ENCODE measurements at regions not wholly inside any gene's neighbourhood (a gene's known extent, or its start where the extent isn't known, plus 50 kb on each side); places are given as distances from the start of the nearest gene placed in this dataset.

DNA sequence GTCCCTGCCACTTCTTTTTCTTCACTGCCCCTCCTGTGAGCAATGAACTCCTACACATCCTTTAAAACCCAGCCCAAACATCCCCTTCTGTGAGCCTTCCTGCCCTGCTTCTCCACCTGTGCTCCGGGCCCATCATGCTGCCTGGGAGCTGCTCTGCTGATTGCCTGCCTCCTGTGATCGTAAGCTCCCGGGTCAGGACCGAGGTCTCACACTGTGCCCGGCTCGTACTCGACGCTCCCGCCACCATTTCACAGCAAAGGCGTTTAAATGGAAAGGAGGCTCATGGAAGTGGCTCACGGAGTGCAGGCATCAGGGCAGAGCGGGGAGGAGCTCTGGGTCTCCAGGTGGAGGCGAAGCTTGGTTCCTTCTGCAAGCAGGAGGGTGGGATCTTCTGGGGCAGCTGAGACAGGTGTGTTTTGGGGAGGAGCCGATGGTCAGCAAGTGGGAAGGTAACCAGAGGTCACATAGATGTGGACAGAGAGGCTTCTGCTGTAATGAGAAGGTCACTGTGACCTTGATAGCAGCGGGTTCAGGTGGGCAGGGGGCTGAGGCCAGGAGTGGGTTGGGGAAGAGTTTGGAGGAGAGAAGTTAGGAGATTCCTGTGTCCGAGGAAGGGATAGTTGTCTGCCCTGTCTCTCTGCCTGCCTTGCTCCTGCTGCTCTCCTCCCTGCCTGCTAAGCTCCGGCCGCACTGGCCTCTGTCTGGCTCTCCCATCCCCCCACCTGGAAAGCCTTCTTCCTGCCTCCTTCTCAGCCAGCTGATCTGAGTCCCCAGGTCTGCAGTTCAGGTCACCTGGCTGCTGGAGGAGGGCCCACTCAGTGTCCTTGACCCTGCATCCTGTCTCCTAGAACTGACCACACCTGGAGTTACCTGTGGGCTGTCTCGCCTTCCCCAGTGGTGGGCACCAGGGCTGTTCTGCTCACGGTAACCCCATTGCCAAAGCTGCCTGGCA, 52.7 kb upstream of the FRMD1 start:
- H3K9me3 ChIP-seq, result no peaks in the 10 kb centered on the region
- no peaks in the 10 kb centered on the region for H3K36me3 Mint-ChIP-seq
- ATAC-seq (replicated peaks in 1 of 4), result no peak
- H3K27me3 ChIP-seq (replicated peaks in 1 of 2; ENCODE audit: control insufficient read depth in 2 of 2, extremely low read depth in 1 of 2, insufficient read depth in 2 of 2, low read length in 1 of 2), result peaks cover 3 to 58% of the 10 kb centered on the region in 2 experiments
- H3K27ac Mint-ChIP-seq, result no peak overlapping the region
- H3K4me3 ChIP-seq (ENCODE audit: control insufficient read depth in 1 of 2, extremely low read depth in 1 of 2, low read length in 1 of 2), result no peak overlapping the region
- no peaks in the 10 kb centered on the region for H3K4me1 ChIP-seq (ENCODE audit: control insufficient read depth in 1 of 2, extremely low read depth in 1 of 2, insufficient read depth in 2 of 2, low read length in 2 of 2)
- H3K36me3 ChIP-seq (ENCODE audit: control insufficient read depth in 2 of 2, extremely low read depth in 1 of 2, insufficient read depth in 1 of 2, low read length in 1 of 2), result no peaks in the 10 kb centered on the region
- peaks cover 11 to 17% of the 10 kb centered on the region in 2 donors for H3K27me3 Mint-ChIP-seq
- no peak overlapping the region for H3K27ac ChIP-seq (ENCODE audit: low read length)
- H3K9me3 Mint-ChIP-seq, result no peaks in the 10 kb centered on the region
- H3K4me1 Mint-ChIP-seq, result no peaks in the 10 kb centered on the region
- CTCF ChIA-PET, result no interaction called here
- DNase-seq, result no peak
- POLR2A ChIA-PET, result no interaction called here
- 69% methylated on average over 18 of the region's 20 CpGs for WGBS (ENCODE audit: insufficient coverage)
- H3K4me3 Mint-ChIP-seq, result no peak overlapping the region

- no peak for ATAC-seq (replicated peaks in 1 of 4)
- no peak for DNase-seq
- H3K27ac ChIP-seq (ENCODE audit: low read length), result no peak overlapping the region
- no peak overlapping the region for H3K4me3 ChIP-seq (ENCODE audit: control insufficient read depth in 1 of 2, extremely low read depth in 1 of 2, low read length in 1 of 2)
- POLR2A ChIA-PET, result no interaction called here
- no peaks in the 10 kb centered on the region for H3K4me1 Mint-ChIP-seq
- no peaks in the 10 kb centered on the region for H3K9me3 Mint-ChIP-seq
- CTCF ChIA-PET, result no interaction called here
- H3K27ac Mint-ChIP-seq, result no peak overlapping the region
- H3K4me3 Mint-ChIP-seq, result no peak overlapping the region
- H3K27me3 Mint-ChIP-seq, result peaks cover 17 to 18% of the 10 kb centered on the region in 2 donors
- no peaks in the 10 kb centered on the region for H3K36me3 Mint-ChIP-seq
- no peaks in the 10 kb centered on the region for H3K4me1 ChIP-seq (ENCODE audit: control insufficient read depth in 1 of 2, extremely low read depth in 1 of 2, insufficient read depth in 2 of 2, low read length in 2 of 2)
- no peaks in the 10 kb centered on the region for H3K36me3 ChIP-seq (ENCODE audit: control insufficient read depth in 2 of 2, extremely low read depth in 1 of 2, insufficient read depth in 1 of 2, low read length in 1 of 2)
- H3K27me3 ChIP-seq (replicated peaks in 1 of 2; ENCODE audit: control insufficient read depth in 2 of 2, extremely low read depth in 1 of 2, insufficient read depth in 2 of 2, low read length in 1 of 2), result peaks cover 3 to 63% of the 10 kb centered on the region in 2 experiments
- 78% methylated on average over 11 of the region's 14 CpGs for WGBS (ENCODE audit: insufficient coverage)
- H3K9me3 ChIP-seq, result no peaks in the 10 kb centered on the region
These were observed 51.8 kb upstream of the FRMD1 start for GRCh38 chr6:168130697-168131371.

GRCh38 chr6:168130168-168130696, 51.2 kb upstream of the FRMD1 start:
- ATAC-seq (replicated peaks in 1 of 4) (no peak), DNase-seq (no peak)
- H3K9me3 Mint-ChIP-seq, result no peaks in the 10 kb centered on the region
- Histone ChIP-seq H3K4me1 (ENCODE audit: control insufficient read depth in 1 of 2, extremely low read depth in 1 of 2, insufficient read depth in 2 of 2, low read length in 2 of 2) (no peaks in the 10 kb centered on the region), H3K27me3 (replicated peaks in 1 of 2; ENCODE audit: control insufficient read depth in 2 of 2, extremely low read depth in 1 of 2, insufficient read depth in 2 of 2, low read length in 1 of 2) (peaks cover 3 to 68% of the 10 kb centered on the region in 2 experiments), H3K9me3 (no peaks in the 10 kb centered on the region), H3K4me3 (ENCODE audit: control insufficient read depth in 1 of 2, extremely low read depth in 1 of 2, low read length in 1 of 2) (no peak overlapping the region), H3K27ac (ENCODE audit: low read length) (no peak overlapping the region), H3K36me3 (ENCODE audit: control insufficient read depth in 2 of 2, extremely low read depth in 1 of 2, insufficient read depth in 1 of 2, low read length in 1 of 2) (no peaks in the 10 kb centered on the region)
- H3K27me3 Mint-ChIP-seq, result peaks cover 17 to 18% of the 10 kb centered on the region in 2 donors
- WGBS (ENCODE audit: insufficient coverage), result 92% methylated on average over 16 of the region's 18 CpGs
- POLR2A ChIA-PET, result interaction anchor here in 1 of 2 donors (0.7 kb wide), 1 partner anchor 50 kb away, joined by 3 read pairs; no protein-coding TSS in a partner anchor
- no peak overlapping the region for H3K27ac Mint-ChIP-seq
- H3K4me3 Mint-ChIP-seq, result no peak overlapping the region
- no peaks in the 10 kb centered on the region for H3K36me3 Mint-ChIP-seq
- CTCF ChIA-PET, result no interaction called here
- no peaks in the 10 kb centered on the region for H3K4me1 Mint-ChIP-seq

DNA sequence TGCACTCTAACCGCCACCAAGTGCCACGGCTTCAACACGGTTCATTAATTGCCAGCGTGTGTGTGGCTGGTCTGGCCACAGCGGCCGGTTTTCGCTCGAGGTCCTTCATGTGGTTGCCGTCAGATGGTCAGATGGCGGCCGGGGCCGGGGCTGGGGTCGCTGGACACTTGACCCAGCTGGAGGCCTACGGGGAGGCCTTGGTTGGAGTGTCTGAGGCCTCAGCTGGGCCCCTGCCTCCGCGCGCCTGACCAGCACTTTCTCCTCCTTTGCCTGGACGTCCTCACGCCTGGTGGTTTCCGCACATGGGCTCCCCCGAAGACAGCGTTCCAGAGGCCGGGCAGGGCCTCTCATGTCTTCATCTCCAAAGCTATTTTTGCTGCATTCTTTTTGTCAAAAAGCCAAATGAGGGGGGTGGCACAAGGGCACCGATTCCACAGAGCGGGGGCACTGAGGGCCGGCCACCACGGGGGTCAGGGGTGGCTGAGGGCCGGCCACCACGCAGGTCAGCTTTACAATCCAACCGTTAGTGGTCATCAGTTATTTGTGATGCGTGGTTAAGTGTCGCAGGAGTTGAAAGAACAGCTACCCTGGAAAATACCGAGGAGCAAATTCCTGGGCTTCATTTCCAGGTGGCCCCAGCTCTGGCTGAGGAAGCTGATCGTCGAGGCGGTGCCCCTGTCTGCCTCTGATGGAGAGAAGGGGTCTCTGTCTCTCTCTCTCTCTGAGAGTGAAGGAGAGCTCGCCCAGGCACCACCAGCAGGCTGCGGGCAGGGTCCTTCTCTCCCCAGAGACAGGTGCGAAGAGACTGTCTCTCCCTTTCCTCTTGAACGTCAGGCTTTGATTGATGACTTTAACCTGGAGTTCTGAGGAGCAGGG, 50.5 kb upstream of the FRMD1 start:
- CTCF ChIA-PET, result no interaction called here
- ATAC-seq (replicated peaks in 1 of 4) (no peak), DNase-seq (no peak)
- Mint-ChIP-seq H3K36me3 (no peaks in the 10 kb centered on the region), H3K27ac (no peak overlapping the region), H3K27me3 (peaks cover 13 to 15% of the 10 kb centered on the region in 2 donors), H3K4me3 (no peak overlapping the region), H3K9me3 (no peaks in the 10 kb centered on the region), H3K4me1 (no peaks in the 10 kb centered on the region)
- H3K4me1 ChIP-seq (ENCODE audit: control insufficient read depth in 1 of 2, extremely low read depth in 1 of 2, insufficient read depth in 2 of 2, low read length in 2 of 2), result no peaks in the 10 kb centered on the region
- H3K36me3 ChIP-seq (ENCODE audit: control insufficient read depth in 2 of 2, extremely low read depth in 1 of 2, insufficient read depth in 1 of 2, low read length in 1 of 2), result no peaks in the 10 kb centered on the region
- no peak overlapping the region for H3K27ac ChIP-seq (ENCODE audit: low read length)
- H3K27me3 ChIP-seq (replicated peaks in 1 of 2; ENCODE audit: control insufficient read depth in 2 of 2, extremely low read depth in 1 of 2, insufficient read depth in 2 of 2, low read length in 1 of 2), result peaks cover 3 to 70% of the 10 kb centered on the region in 2 experiments
- WGBS (ENCODE audit: insufficient coverage), result 85% methylated on average over 33 of the region's 40 CpGs
- no peaks in the 10 kb centered on the region for H3K9me3 ChIP-seq
- POLR2A ChIA-PET, result interaction anchor here in 1 of 2 donors (0.7 kb wide), 1 partner anchor 51 kb away, joined by 3 read pairs; no protein-coding TSS in a partner anchor
- H3K4me3 ChIP-seq (ENCODE audit: control insufficient read depth in 1 of 2, extremely low read depth in 1 of 2, low read length in 1 of 2), result no peak overlapping the region

DNA sequence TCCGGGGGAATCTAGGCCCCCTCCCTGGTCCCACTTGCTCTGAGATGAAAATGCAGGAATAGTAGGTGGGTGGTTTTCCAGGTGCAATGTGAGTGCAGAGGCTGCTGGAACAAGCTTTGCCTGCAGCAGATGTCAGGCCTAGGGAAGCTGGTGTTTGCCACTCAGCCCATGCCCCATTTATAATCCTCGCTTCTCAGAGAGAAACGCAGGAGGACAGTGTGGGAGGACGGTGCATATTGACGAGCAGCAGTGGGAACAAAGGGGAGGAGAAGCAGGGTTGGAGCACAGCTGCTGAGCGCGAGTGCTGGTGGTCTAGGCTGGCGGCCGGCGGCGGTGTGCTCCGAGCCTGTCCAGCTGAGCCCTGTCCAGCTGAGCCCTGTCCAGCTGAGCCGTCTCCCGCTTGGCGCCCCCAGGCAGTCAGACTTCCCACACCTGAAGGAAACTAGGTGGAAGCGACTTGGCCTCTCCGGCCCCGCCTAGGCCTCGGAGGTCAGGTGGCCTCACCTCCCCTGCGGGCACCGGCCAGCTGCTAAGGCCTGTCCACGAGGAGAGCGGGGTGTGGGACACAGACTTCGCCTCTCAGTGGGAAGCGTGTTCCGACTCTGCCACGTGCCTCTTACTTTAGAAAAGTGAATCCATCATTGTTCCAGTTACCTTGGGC, 49.7 kb upstream of the FRMD1 start:
- Histone ChIP-seq H3K4me1 (ENCODE audit: control insufficient read depth in 1 of 2, extremely low read depth in 1 of 2, insufficient read depth in 2 of 2, low read length in 2 of 2) (no peaks in the 10 kb centered on the region), H3K9me3 (no peaks in the 10 kb centered on the region), H3K27me3 (replicated peaks in 1 of 2; ENCODE audit: control insufficient read depth in 2 of 2, extremely low read depth in 1 of 2, insufficient read depth in 2 of 2, low read length in 1 of 2) (peaks cover 3 to 62% of the 10 kb centered on the region in 2 experiments), H3K36me3 (ENCODE audit: control insufficient read depth in 2 of 2, extremely low read depth in 1 of 2, insufficient read depth in 1 of 2, low read length in 1 of 2) (no peaks in the 10 kb centered on the region), H3K4me3 (ENCODE audit: control insufficient read depth in 1 of 2, extremely low read depth in 1 of 2, low read length in 1 of 2) (no peak overlapping the region), H3K27ac (ENCODE audit: low read length) (no peak overlapping the region)
- ChIA-PET CTCF (no interaction called here), POLR2A (no interaction called here)
- no peak overlapping the region for H3K27ac Mint-ChIP-seq
- 89% methylated on average over 26 of the region's 27 CpGs for WGBS (ENCODE audit: insufficient coverage)
- H3K4me1 Mint-ChIP-seq, result no peaks in the 10 kb centered on the region
- no peak for ATAC-seq (replicated peaks in 1 of 4)
- no peak overlapping the region for H3K4me3 Mint-ChIP-seq
- peaks cover 11 to 12% of the 10 kb centered on the region in 2 donors for H3K27me3 Mint-ChIP-seq
- no peaks in the 10 kb centered on the region for H3K36me3 Mint-ChIP-seq
- DNase-seq, result no peak
- no peaks in the 10 kb centered on the region for H3K9me3 Mint-ChIP-seq

All from T-cell (primary cell).